HEK293T (cell line): ENCODE measurements at regions not wholly inside any gene's neighbourhood (a gene's known extent, or its start where the extent isn't known, plus 50 kb on each side); places are given as distances from the start of the nearest gene placed in this dataset.
"Not testable (repeated sequence)": the region's sequence is repeated elsewhere in the genome, so short reads cannot be mapped to it uniquely, and the experiment has no call there.

ENCODE experiments used
- BHLHE40 ChIP-seq: fragments of 450-650 bp; IDR thresholded peaks from 2 replicates; pipeline ENCODE4 v1.6.1; 2016; ENCODE audit warnings: mild to moderate bottlenecking, moderate library complexity, borderline replicate concordance
- ELF4 ChIP-seq: fragments of 450-650 bp; IDR thresholded peaks from 2 replicates; pipeline ENCODE4 v1.6.1; 2017; ENCODE audit warnings: antibody characterized with exemption
- FOXA1 ChIP-seq: fragments of 450-650 bp; IDR thresholded peaks from 2 replicates; pipeline ENCODE4 v1.6.1; 2016; ENCODE audit warnings: mild to moderate bottlenecking
- FOXK2 ChIP-seq: fragments of 450-650 bp; IDR thresholded peaks from 2 replicates; pipeline ENCODE4 v1.6.1; 2016; ENCODE audit warnings: mild to moderate bottlenecking
- FOXM1 ChIP-seq: fragments of 450-650 bp; IDR thresholded peaks from 2 replicates; pipeline ENCODE4 v1.6.1; 2017; ENCODE audit warnings: mild to moderate bottlenecking, borderline replicate concordance
- HDGF ChIP-seq: fragments of 450-650 bp; IDR thresholded peaks from 2 replicates; pipeline ENCODE4 v1.6.1; 2017; ENCODE audit warnings: antibody characterized with exemption, borderline replicate concordance
- PKNOX1 ChIP-seq: fragments of 450-650 bp; IDR thresholded peaks from 2 replicates; pipeline ENCODE4 v1.6.1; 2016
- SP1 ChIP-seq: fragments of 450-650 bp; IDR thresholded peaks from 2 replicates; pipeline ENCODE4 v1.6.1; 2017
- SUZ12 ChIP-seq: fragments of 450-650 bp; IDR thresholded peaks from 2 replicates; pipeline ENCODE4 v1.6.1; 2016; ENCODE audit warnings: mild to moderate bottlenecking

GRCh38 chr3:150123249-150123648 lies 152.6 kb upstream of the PFN2 start:
- not testable (repeated sequence) for TF ChIP-seq HDGF, FOXK2, FOXM1, PKNOX1, SP1, BHLHE40, SUZ12, ELF4, FOXA1
